Neural cell (in vitro differentiated cells): ENCODE measurements at regions not wholly inside any gene's neighbourhood (a gene's known extent, or its start where the extent isn't known, plus 50 kb on each side); places are given as distances from the start of the nearest gene placed in this dataset.

ENCODE experiments used
- H2AFZ ChIP-seq: fragments of 200-600, 300-800 bp; sonication (generic), shearing (Covaris generic); 2 replicates; pipeline ENCODE4 v1.6.0; 2014; ENCODE audit warnings: low read depth, mild to moderate bottlenecking, antibody characterized with exemption, low read length, moderate library complexity
- H3F3A ChIP-seq: fragments of 200-600 bp; shearing (Covaris generic); 2 replicates; pipeline ENCODE4 v1.6.1; 2016; ENCODE audit warnings: mild to moderate bottlenecking, moderate library complexity, mixed read lengths, antibody characterized with exemption, low read length; ENCODE audit not compliant: insufficient read depth, poor library complexity, severe bottlenecking
- H3K27ac ChIP-seq: fragments of 200-600, 300-800 bp; sonication (generic), shearing (Covaris generic); 2 replicates; pipeline ENCODE4 v1.5.1; 2014; ENCODE audit warnings: mild to moderate bottlenecking, low read length, moderate library complexity
- H3K27me3 ChIP-seq: fragments of 300-800, 200-600 bp; sonication (generic), shearing (Covaris generic); 2 replicates; pipeline ENCODE4 v1.6.0; 2014; ENCODE audit warnings: mild to moderate bottlenecking, low read depth, low read length, moderate library complexity; ENCODE audit not compliant: insufficient read depth
- H3K36me3 ChIP-seq: fragments of 300-800, 200-600 bp; sonication (generic), shearing (Covaris generic); 2 replicates; pipeline ENCODE4 v1.5.1; 2014; ENCODE audit warnings: mild to moderate bottlenecking, antibody characterized with exemption, low read length, moderate library complexity; ENCODE audit not compliant: insufficient read depth
- H3K4me2 ChIP-seq: fragments of 300-800, 200-600 bp; sonication (generic), shearing (Covaris generic); 2 replicates; pipeline ENCODE4 v1.6.0; 2014; ENCODE audit warnings: mild to moderate bottlenecking, low read length
- H3K4me3 ChIP-seq: fragments of 300-800, 200-600 bp; sonication (generic), shearing (Covaris generic); 2 replicates; pipeline ENCODE4 v1.5.1; 2014; ENCODE audit warnings: mild to moderate bottlenecking, low read length, moderate library complexity
- H3K79me2 ChIP-seq: fragments of 200-600 bp; shearing (Covaris generic); replicated peaks from 2 replicates; pipeline ENCODE4 v1.6.0; 2014; ENCODE audit warnings: mild to moderate bottlenecking, low read length, moderate library complexity; ENCODE audit not compliant: insufficient read depth
- H3K9ac ChIP-seq: fragments of 300-800, 200-600 bp; sonication (generic), shearing (Covaris generic); 2 replicates; pipeline ENCODE4 v1.6.1; 2016; ENCODE audit warnings: mild to moderate bottlenecking, low read length, mixed read lengths
- H3K9me2 ChIP-seq: fragments of 200-600 bp; shearing (Covaris generic); 2 replicates; pipeline ENCODE4 v1.6.1; 2016; ENCODE audit warnings: mild to moderate bottlenecking, low read length, mixed read lengths; ENCODE audit not compliant: insufficient read depth
- H3K9me3 ChIP-seq: fragments of 200-600, 300-800 bp; sonication (generic), shearing (Covaris generic); 2 replicates; pipeline ENCODE4 v1.6.1; 2016; ENCODE audit warnings: mild to moderate bottlenecking, mixed run types, low read length, moderate library complexity, mixed read lengths
- H4K20me1 ChIP-seq: fragments of 200-600 bp; shearing (Covaris generic); 2 replicates; pipeline ENCODE4 v1.6.1; 2016; ENCODE audit warnings: mild to moderate bottlenecking, mixed run types; ENCODE audit not compliant: insufficient read depth
- CTCF ChIP-seq: fragments of 450-650 bp; IDR thresholded peaks from 2 replicates; pipeline ENCODE4 v1.5.1; 2014; ENCODE audit warnings: antibody characterized with exemption, mild to moderate bottlenecking, moderate library complexity; ENCODE audit not compliant: poor library complexity, severe bottlenecking
- EP300 ChIP-seq: fragments of 450-650 bp; conservative IDR thresholded peaks from 2 replicates; pipeline ENCODE4 v1.6.1; 2014; ENCODE audit warnings: antibody characterized with exemption, mild to moderate bottlenecking, moderate library complexity; ENCODE audit not compliant: poor library complexity, severe bottlenecking
- EZH2 ChIP-seq: fragments of 200-600, 300-800 bp; shearing (Covaris generic), sonication (generic); IDR thresholded peaks from 2 replicates; pipeline ENCODE4 v1.6.1; 2014; ENCODE audit warnings: antibody characterized with exemption, low read length, borderline replicate concordance, mild to moderate bottlenecking; ENCODE audit not compliant: insufficient read depth, poor library complexity, severe bottlenecking
- MXI1 ChIP-seq: fragments of 450-650 bp; conservative IDR thresholded peaks from 2 replicates; pipeline ENCODE4 v1.6.1; 2014; ENCODE audit warnings: antibody characterized with exemption, mild to moderate bottlenecking; ENCODE audit not compliant: poor library complexity, severe bottlenecking
- POLR2AphosphoS5 ChIP-seq: IDR thresholded peaks from 2 replicates; pipeline ENCODE4 v1.6.1; 2012
- RAD21 ChIP-seq: fragments of 450-650 bp; conservative IDR thresholded peaks from 2 replicates; pipeline ENCODE4 v1.6.1; 2014; ENCODE audit warnings: antibody characterized with exemption, mild to moderate bottlenecking, moderate library complexity
- REST ChIP-seq: IDR thresholded peaks from 2 replicates; pipeline ENCODE4 v1.6.1; 2012; ENCODE audit warnings: borderline replicate concordance
- SMC3 ChIP-seq: fragments of 450-650 bp; conservative IDR thresholded peaks from 2 replicates; pipeline ENCODE4 v1.6.1; 2014; ENCODE audit warnings: antibody characterized with exemption, mild to moderate bottlenecking, moderate library complexity; ENCODE audit not compliant: poor library complexity
- TAF1 ChIP-seq: IDR thresholded peaks from 2 replicates; pipeline ENCODE4 v1.6.1; 2012; ENCODE audit warnings: low read depth

GRCh38 chr17:51381262-51381661, 120.9 kb downstream of the UTP18 start:
- TF ChIP-seq TAF1 = no peak
- no peak for TF ChIP-seq POLR2AphosphoS5
- no peak for TF ChIP-seq EP300
- no peak for TF ChIP-seq SMC3
- no peak for TF ChIP-seq RAD21
- TF ChIP-seq CTCF = no peak
- TF ChIP-seq REST = no peak
- TF ChIP-seq EZH2 = no peak
- TF ChIP-seq MXI1 = no peak
- no peaks in the 10 kb centered on the region for H4K20me1 ChIP-seq

GRCh38 chr17:51385208-51385607, 124.9 kb downstream of the UTP18 start:
- Histone ChIP-seq H3K27me3 (no peaks in the 10 kb centered on the region), H3K4me2 (no peak overlapping the region), H4K20me1 (no peaks in the 10 kb centered on the region), H3K9me2 (no peaks in the 10 kb centered on the region), H3K9me3 (no peaks in the 10 kb centered on the region), H3F3A (no peaks in the 10 kb centered on the region), H3K4me3 (no peak overlapping the region), H3K79me2 (no peaks in the 10 kb centered on the region), H3K36me3 (no peaks in the 10 kb centered on the region), H3K9ac (no peak overlapping the region), H3K27ac (no peak overlapping the region), H2AFZ (no peak overlapping the region)
- TF ChIP-seq EP300 (no peak), TAF1 (no peak), EZH2 (no peak), CTCF (no peak)

More at GRCh38 chr17:51381262-51381661, 120.9 kb downstream of the UTP18 start:
- Histone ChIP-seq H3K36me3 (no peaks in the 10 kb centered on the region), H3K79me2 (no peaks in the 10 kb centered on the region), H3K27me3 (no peaks in the 10 kb centered on the region), H3K9ac (no peak overlapping the region), H3K9me2 (no peaks in the 10 kb centered on the region), H3K27ac (no peak overlapping the region), H3K4me2 (no peak overlapping the region), H2AFZ (no peak overlapping the region), H3K4me3 (no peak overlapping the region), H3K9me3 (no peaks in the 10 kb centered on the region), H3F3A (no peaks in the 10 kb centered on the region)
